GDM1 (cell line): ENCODE measurements at regions not wholly inside any gene's neighbourhood (a gene's known extent, or its start where the extent isn't known, plus 50 kb on each side); places are given as distances from the start of the nearest gene placed in this dataset.
"Not testable (repeated sequence)": the region's sequence is repeated elsewhere in the genome, so short reads cannot be mapped to it uniquely, and the experiment has no call there.

Experiments
- DNase-seq: peaks from one replicate; lab custom pipeline; 2025; lab: John Stamatoyannopoulos, UW

DNA sequence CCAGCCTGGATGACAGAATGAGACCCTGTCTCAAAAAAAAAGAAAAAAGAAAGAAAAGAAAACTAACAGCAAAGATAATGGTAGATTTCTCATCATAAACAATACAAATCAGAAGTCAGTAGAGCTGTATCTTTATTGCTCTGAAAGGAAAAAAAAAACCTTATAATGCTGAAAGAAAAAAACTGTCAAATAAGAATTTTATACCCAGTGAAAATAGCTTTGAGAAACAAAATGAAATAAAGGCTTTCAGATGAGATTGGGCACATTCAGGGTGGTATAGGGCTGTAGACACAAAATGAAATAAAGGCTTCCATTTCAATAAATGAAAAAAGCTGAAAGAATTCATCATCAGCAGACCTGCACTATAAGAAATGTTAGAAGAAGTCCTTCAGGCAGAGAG lies 105.0 kb upstream of the FOXN3 start:
- no peak for DNase-seq

GRCh38 chr14:89519040-89519439 lies 102.0 kb upstream of the FOXN3 start:
- DNase-seq, result no peak

- DNase-seq, result no peak
Measured at GRCh38 chr14:89516173-89516572, 99.1 kb upstream of the FOXN3 start.

DNA sequence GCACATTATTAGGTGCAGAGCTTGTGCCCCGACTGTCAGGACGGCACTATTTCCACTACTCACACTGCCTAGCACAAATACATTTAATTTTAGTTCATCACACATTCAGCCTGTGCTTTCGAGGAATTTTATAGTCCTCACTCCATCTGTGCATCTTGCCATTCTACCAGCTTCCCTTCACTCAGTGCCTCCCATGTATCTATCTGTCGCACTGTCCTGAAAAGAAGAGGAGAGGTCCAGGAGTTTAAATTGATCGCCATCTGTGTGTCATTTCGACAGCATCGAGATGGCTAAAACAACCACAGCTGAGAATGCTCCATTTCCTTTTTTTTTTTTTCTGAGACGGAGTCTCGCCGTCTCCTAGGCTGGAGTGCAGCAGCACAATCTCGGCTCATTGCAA lies 97.6 kb upstream of the FOXN3 start:
- no peak for DNase-seq

- DNase-seq, result no peak
Measured at GRCh38 chr14:89509891-89510290, 92.9 kb upstream of the FOXN3 start.

GRCh38 chr14:89508863-89509262 lies 91.8 kb upstream of the FOXN3 start:
- no peak for DNase-seq

DNA sequence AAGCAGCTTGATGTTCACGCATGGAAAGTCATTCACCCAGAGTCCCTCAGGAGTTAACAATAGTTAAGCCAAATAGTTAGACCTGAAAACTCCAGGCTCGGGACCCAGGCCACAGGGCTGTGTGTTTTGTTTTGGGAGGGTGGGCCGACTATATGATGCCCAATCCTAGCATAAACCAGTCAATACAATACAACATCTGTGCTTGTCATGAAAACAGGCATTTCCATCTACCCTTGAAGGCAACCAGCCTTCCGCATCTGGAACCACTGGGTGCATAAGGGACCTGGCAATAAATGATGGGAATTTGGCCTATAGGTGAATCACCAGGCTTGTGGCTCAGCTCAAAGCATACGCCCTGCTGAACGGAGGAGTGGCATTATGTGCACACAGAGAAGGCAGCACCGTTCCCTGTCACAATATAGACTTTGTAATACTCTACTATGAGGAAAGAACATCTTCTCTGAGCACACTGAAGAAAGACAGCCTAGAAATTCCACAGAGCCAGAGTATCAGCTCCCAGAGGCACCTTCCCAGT lies 91.0 kb upstream of the FOXN3 start:
- no peak for DNase-seq

DNA sequence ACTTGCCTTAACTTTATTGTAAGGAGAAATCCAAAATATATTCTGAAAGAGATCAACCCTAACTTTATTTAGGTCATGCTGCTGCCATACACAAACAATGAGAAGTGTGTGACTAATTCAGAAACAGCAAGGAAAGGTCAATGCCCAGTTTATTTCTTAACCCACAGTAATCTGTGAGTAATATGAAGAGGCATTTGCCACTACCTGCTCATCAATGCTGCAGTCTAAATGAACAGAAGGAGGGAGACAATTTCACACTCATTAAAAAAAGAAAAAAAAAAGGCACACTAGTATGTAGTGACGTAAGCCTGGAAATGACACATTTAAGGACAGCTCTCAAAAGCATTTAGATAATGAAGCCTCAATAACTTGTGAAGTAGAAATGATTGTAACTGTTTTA lies 90.5 kb upstream of the FOXN3 start:
- DNase-seq, result no peak

DNA sequence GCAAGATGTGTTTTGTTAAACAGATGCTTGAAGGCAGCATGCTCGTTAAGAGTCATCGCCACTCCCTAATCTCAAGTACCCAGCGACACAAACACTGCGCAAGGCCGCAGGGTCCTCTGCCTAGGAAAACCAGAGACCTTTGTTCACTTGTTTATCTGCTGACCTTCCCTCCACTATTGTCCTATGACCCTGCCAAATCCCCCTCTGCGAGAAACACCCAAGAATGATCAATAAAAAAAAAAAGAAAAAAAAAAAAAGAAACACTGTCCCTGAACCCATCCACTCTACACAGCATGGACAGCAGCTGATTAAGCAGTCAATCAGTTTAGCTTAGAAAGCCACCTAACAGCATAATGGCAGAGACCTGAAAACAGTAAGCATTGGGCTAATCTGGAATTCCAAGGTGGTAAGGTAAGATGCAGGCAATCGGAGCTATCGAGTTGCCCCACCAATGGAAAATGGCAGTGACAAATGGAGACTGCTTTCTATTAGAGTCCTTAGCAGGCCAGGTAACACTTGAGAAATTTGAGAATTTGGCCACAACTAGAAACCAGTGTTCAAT lies 89.9 kb upstream of the FOXN3 start:
- not testable (repeated sequence) for DNase-seq

DNA sequence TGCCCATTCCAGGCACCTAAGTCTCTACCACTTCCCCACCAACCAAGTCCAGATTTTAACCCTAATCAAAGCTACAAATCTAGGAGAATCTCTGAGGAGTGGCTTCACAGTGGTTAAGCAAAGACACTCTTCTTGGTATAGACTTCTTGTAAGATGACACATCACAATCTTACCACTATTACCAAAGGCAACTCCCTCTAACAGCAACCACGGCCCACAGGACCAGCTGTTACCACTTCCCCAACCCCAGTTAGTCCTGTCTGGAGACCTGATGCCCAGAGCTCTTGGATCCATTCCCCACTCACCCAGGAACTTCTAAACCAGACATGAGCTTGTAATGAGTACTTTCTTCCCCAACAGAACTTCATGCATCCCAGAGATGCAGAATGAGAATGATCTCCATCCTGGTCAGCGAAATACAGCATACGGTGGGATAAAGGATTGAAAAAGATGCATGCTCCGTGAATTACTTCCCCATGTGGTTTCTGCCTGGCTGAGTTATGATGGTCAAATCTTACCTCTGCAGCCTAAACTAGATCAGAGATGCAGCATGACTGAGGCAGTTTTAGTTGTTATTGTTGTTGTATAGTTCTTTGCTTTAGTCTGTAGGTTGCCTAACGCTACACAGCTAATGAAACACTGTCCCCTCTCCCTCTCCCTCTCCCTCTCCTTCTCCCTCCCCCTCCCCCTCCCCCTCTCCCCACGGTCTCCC lies 87.7 kb upstream of the FOXN3 start:
- peak; percentile 63 for DNase-seq

DNA sequence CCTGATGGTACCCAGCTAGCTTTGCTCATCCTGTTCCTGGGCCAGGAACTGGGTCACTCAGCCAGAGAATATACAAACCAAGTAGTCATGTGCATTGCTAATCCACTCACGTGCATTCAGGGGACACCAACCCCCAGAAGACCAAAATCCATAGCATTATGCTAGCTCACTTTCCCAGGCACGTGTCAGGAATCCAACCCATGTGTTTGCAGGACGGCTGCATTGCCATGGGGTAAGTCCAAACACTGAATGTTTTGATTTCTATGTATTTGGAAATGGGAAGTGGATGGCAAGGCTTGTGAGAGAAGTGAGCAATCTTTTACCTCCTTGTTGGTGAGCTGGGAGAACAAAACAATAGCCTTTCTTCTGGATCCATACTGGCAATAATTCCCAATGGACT lies 87.1 kb upstream of the FOXN3 start:
- DNase-seq, result no peak

- no peak for DNase-seq
Measured at GRCh38 chr14:89503431-89503996, 86.5 kb upstream of the FOXN3 start.

GRCh38 chr14:89502966-89503365 lies 85.9 kb upstream of the FOXN3 start:
- DNase-seq, result no peak

DNA sequence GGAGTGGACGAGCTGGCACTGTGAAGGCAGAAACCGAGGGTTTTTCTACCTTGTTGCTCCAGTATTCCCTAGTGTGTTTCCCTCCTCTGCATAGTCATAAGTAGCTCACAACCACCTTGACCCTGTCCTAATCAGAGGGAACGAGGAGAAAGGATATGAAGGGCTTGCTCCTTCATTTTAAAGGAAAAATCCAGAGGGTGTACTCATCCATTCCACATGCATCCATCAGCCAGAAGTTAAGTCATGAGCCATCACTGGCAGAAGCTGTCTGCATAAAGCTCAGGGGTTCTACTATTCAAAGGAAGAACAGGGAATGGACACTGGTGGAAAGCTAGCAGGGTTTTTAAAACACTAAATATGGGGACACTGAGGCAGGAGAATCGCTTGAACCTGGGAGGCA lies 84.3 kb upstream of the FOXN3 start:
- no peak for DNase-seq

- DNase-seq, result no peak
Measured at GRCh38 chr14:89500303-89500702, 83.3 kb upstream of the FOXN3 start.

GRCh38 chr14:89498878-89499277 lies 81.8 kb upstream of the FOXN3 start:
- no peak for DNase-seq

- DNase-seq, result no peak
Measured at GRCh38 chr14:89495718-89496117, 78.7 kb upstream of the FOXN3 start.

GRCh38 chr14:89493877-89494634 lies 77.0 kb upstream of the FOXN3 start:
- DNase-seq, result no peak

GRCh38 chr14:89493406-89493805 lies 76.4 kb upstream of the FOXN3 start:
- no peak for DNase-seq

- no peak for DNase-seq
Measured at GRCh38 chr14:89491711-89492381, 74.8 kb upstream of the FOXN3 start.

- no peak for DNase-seq
Measured at GRCh38 chr14:89490466-89490865, 73.4 kb upstream of the FOXN3 start.

- DNase-seq, result no peak
Measured at GRCh38 chr14:89489761-89490437, 72.9 kb upstream of the FOXN3 start.
